ENCODE measurements at regions not wholly inside any gene's neighbourhood (a gene's known extent, or its start where the extent isn't known, plus 50 kb on each side); places are given as distances from the start of the nearest gene placed in this dataset.

DNA sequence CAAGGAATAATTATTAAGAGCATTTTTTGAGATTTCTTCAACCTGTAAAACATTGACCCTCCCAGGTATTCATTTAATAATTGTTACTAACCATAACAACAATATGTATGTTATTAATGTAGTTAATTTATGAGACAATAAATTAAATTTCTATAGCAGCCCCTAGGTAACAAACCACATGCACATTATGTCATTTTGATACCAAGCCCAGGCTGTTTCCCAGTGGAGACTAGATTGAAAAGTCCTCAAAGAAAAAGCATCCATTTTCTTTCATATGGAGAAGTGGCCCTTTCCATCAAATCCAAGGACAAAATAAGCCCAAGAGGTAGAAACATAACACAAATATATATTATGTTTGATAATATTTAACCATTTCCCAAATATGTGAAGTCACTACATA lies 104.3 kb upstream of the GK2 start:
- no peaks in the 10 kb centered on the region for H3K9me3 ChIP-seq (ENCODE audit: insufficient read depth, low read length, severe bottlenecking)
- no peak overlapping the region for H3K9ac ChIP-seq (ENCODE audit: low read depth, low read length)
- TF ChIP-seq, protein P1, sequence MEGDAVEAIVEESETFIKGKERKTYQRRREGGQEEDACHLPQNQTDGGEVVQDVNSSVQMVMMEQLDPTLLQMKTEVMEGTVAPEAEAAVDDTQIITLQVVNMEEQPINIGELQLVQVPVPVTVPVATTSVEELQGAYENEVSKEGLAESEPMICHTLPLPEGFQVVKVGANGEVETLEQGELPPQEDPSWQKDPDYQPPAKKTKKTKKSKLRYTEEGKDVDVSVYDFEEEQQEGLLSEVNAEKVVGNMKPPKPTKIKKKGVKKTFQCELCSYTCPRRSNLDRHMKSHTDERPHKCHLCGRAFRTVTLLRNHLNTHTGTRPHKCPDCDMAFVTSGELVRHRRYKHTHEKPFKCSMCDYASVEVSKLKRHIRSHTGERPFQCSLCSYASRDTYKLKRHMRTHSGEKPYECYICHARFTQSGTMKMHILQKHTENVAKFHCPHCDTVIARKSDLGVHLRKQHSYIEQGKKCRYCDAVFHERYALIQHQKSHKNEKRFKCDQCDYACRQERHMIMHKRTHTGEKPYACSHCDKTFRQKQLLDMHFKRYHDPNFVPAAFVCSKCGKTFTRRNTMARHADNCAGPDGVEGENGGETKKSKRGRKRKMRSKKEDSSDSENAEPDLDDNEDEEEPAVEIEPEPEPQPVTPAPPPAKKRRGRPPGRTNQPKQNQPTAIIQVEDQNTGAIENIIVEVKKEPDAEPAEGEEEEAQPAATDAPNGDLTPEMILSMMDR (IDR thresholded peaks at IDR 0.05; ENCODE audit: borderline replicate concordance, extremely low read depth, low read length, poor library complexity, severe bottlenecking) = no peak
- no peak for TF ChIP-seq EZH2 (IDR thresholded peaks at IDR 0.05; ENCODE audit: borderline replicate concordance, low read depth, low read length, severe bottlenecking)
- H3K4me2 ChIP-seq (ENCODE audit: insufficient read depth, low read length) = no peak overlapping the region
- no peaks in the 10 kb centered on the region for H3K36me3 ChIP-seq (ENCODE audit: insufficient read depth, low read length)
- no peak for ATAC-seq (ENCODE audit: insufficient read depth, low read depth)
- no peak for DNase-seq
- H3K4me3 ChIP-seq (ENCODE audit: low read depth in 1 of 2, low read length in 2 of 2) = no peak overlapping the region
- H2AFZ ChIP-seq (ENCODE audit: low read depth, low read length) = no peak overlapping the region
- no peaks in the 10 kb centered on the region for H3K79me2 ChIP-seq (ENCODE audit: insufficient read depth, low read length)
- H3K27ac ChIP-seq (ENCODE audit: low read length) = no peak overlapping the region
- peaks cover 16% of the 10 kb centered on the region for H3K4me1 ChIP-seq (ENCODE audit: insufficient read depth, low read length)
- H3K27me3 ChIP-seq (ENCODE audit: insufficient read depth, low read length, poor library complexity) = no peaks in the 10 kb centered on the region
- no peaks in the 10 kb centered on the region for H4K20me1 ChIP-seq (ENCODE audit: insufficient read depth, low read length)

- no peak for TF ChIP-seq EZH2 (IDR thresholded peaks at IDR 0.05; ENCODE audit: borderline replicate concordance, low read depth, low read length, severe bottlenecking)
- TF ChIP-seq, protein P1 (IDR thresholded peaks at IDR 0.05; ENCODE audit: borderline replicate concordance, extremely low read depth, low read length, poor library complexity, severe bottlenecking) = no peak
- no peaks in the 10 kb centered on the region for H3K9me3 ChIP-seq (ENCODE audit: insufficient read depth, low read length, severe bottlenecking)
- H3K27me3 ChIP-seq (ENCODE audit: insufficient read depth, low read length, poor library complexity) = no peaks in the 10 kb centered on the region
- peaks cover 3% of the 10 kb centered on the region for H3K4me1 ChIP-seq (ENCODE audit: insufficient read depth, low read length)
- no peak overlapping the region for H3K4me3 ChIP-seq (ENCODE audit: low read depth in 1 of 2, low read length in 2 of 2)
- DNase-seq (no peak), ATAC-seq (ENCODE audit: insufficient read depth, low read depth) (no peak)
- H3K9ac ChIP-seq (ENCODE audit: low read depth, low read length) = no peak overlapping the region
- H4K20me1 ChIP-seq (ENCODE audit: insufficient read depth, low read length) = no peaks in the 10 kb centered on the region
- no peak overlapping the region for H3K27ac ChIP-seq (ENCODE audit: low read length)
- H3K79me2 ChIP-seq (ENCODE audit: insufficient read depth, low read length) = no peaks in the 10 kb centered on the region
- H3K4me2 ChIP-seq (ENCODE audit: insufficient read depth, low read length) = no peak overlapping the region
- H3K36me3 ChIP-seq (ENCODE audit: insufficient read depth, low read length) = no peaks in the 10 kb centered on the region
- no peak overlapping the region for H2AFZ ChIP-seq (ENCODE audit: low read depth, low read length)
Observed at GRCh38 chr4:79502081-79502480, 94.1 kb upstream of the GK2 start.

DNA sequence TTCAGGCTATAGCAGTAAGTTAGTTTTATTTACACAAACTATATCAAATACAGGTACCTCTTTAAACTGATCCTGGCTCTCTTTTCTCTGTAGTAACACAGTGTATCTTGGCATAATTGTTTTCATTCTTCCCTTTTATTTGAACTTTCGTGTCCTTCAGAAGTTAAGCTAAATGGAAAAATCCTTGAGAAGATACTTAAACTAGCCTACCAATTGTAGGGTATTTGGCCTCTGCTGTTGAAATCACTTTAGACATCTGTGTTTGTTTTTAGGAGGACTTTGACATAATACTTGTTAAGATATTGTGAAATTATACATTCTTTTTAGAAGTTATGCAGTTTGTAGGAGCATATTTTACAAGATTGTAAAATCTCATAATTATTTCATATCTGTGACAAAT lies 90.3 kb upstream of the GK2 start:
- H4K20me1 ChIP-seq (ENCODE audit: insufficient read depth, low read length) = no peaks in the 10 kb centered on the region
- H3K27ac ChIP-seq (ENCODE audit: low read length) = no peak overlapping the region
- TF ChIP-seq, protein P1 (IDR thresholded peaks at IDR 0.05; ENCODE audit: borderline replicate concordance, extremely low read depth, low read length, poor library complexity, severe bottlenecking) = no peak
- TF ChIP-seq EZH2 (IDR thresholded peaks at IDR 0.05; ENCODE audit: borderline replicate concordance, low read depth, low read length, severe bottlenecking) = no peak
- no peaks in the 10 kb centered on the region for H3K4me1 ChIP-seq (ENCODE audit: insufficient read depth, low read length)
- no peak overlapping the region for H3K4me2 ChIP-seq (ENCODE audit: insufficient read depth, low read length)
- H2AFZ ChIP-seq (ENCODE audit: low read depth, low read length) = no peak overlapping the region
- ATAC-seq (ENCODE audit: insufficient read depth, low read depth) (no peak), DNase-seq (no peak)
- H3K9me3 ChIP-seq (ENCODE audit: insufficient read depth, low read length, severe bottlenecking) = no peaks in the 10 kb centered on the region
- no peaks in the 10 kb centered on the region for H3K27me3 ChIP-seq (ENCODE audit: insufficient read depth, low read length, poor library complexity)
- H3K4me3 ChIP-seq (ENCODE audit: low read depth in 1 of 2, low read length in 2 of 2) = no peak overlapping the region
- no peaks in the 10 kb centered on the region for H3K79me2 ChIP-seq (ENCODE audit: insufficient read depth, low read length)
- no peak overlapping the region for H3K9ac ChIP-seq (ENCODE audit: low read depth, low read length)
- no peaks in the 10 kb centered on the region for H3K36me3 ChIP-seq (ENCODE audit: insufficient read depth, low read length)

DNA sequence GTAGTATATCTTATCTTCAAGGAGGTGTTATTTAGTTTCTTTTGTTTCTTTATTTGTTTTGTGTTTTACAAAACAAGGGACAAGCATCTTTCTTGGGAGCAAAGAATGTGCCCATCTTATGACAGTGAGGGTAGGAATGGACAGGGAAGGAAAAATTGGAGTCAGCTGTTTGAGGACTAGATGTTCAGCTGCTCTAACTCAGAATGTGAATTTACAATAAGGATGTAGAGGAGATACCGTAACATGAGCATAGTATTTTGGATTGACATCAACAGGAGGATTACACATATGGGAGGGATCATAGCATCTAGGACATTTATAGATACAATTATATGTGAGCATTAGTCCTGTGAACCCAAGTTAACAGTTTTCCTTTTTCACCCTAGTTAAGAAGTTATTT lies 89.0 kb upstream of the GK2 start:
- Histone ChIP-seq H3K4me1 (ENCODE audit: insufficient read depth, low read length) (no peaks in the 10 kb centered on the region), H3K79me2 (ENCODE audit: insufficient read depth, low read length) (no peaks in the 10 kb centered on the region), H3K9ac (ENCODE audit: low read depth, low read length) (no peak overlapping the region), H3K27ac (ENCODE audit: low read length) (no peak overlapping the region), H3K36me3 (ENCODE audit: insufficient read depth, low read length) (no peaks in the 10 kb centered on the region), H2AFZ (ENCODE audit: low read depth, low read length) (no peak overlapping the region), H4K20me1 (ENCODE audit: insufficient read depth, low read length) (no peaks in the 10 kb centered on the region), H3K9me3 (ENCODE audit: insufficient read depth, low read length, severe bottlenecking) (no peaks in the 10 kb centered on the region), H3K4me2 (ENCODE audit: insufficient read depth, low read length) (no peak overlapping the region), H3K27me3 (ENCODE audit: insufficient read depth, low read length, poor library complexity) (no peaks in the 10 kb centered on the region), H3K4me3 (ENCODE audit: low read depth in 1 of 2, low read length in 2 of 2) (no peak overlapping the region)
- ATAC-seq (ENCODE audit: insufficient read depth, low read depth) = no peak
- TF ChIP-seq, protein P1 (IDR thresholded peaks at IDR 0.05; ENCODE audit: borderline replicate concordance, extremely low read depth, low read length, poor library complexity, severe bottlenecking) = no peak
- TF ChIP-seq EZH2 (IDR thresholded peaks at IDR 0.05; ENCODE audit: borderline replicate concordance, low read depth, low read length, severe bottlenecking) = no peak
- DNase-seq = no peak
